ENCODE measurements at regions not wholly inside any gene's neighbourhood (a gene's known extent, or its start where the extent isn't known, plus 50 kb on each side); places are given as distances from the start of the nearest gene placed in this dataset.

DNA sequence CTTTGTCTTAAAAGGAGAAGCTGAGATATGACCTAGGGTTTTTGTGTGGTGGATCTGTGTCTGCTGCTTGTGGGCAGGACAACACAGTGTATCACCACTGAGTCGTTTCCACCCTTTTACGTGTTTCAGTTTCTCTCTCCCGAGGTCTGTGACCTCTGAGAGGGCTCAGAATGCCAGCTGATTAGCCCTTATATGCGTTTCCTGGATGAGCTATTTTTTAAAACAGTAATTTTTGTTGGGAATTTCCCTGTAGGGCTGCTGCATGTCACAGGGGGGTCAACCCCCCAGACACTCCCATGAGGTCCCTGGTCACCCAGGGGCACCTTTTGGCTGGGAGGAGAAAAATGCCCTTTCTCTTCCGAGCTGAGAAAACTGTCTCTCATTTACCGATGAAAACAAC is 170.4 kb upstream of the CASK start:
- TF ChIP-seq, protein P1, sequence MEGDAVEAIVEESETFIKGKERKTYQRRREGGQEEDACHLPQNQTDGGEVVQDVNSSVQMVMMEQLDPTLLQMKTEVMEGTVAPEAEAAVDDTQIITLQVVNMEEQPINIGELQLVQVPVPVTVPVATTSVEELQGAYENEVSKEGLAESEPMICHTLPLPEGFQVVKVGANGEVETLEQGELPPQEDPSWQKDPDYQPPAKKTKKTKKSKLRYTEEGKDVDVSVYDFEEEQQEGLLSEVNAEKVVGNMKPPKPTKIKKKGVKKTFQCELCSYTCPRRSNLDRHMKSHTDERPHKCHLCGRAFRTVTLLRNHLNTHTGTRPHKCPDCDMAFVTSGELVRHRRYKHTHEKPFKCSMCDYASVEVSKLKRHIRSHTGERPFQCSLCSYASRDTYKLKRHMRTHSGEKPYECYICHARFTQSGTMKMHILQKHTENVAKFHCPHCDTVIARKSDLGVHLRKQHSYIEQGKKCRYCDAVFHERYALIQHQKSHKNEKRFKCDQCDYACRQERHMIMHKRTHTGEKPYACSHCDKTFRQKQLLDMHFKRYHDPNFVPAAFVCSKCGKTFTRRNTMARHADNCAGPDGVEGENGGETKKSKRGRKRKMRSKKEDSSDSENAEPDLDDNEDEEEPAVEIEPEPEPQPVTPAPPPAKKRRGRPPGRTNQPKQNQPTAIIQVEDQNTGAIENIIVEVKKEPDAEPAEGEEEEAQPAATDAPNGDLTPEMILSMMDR (IDR thresholded peaks at IDR 0.05): no peak
- no peak for TF ChIP-seq SIN3A (IDR thresholded peaks at IDR 0.05; ENCODE audit: borderline replicate concordance, insufficient read depth, low read depth, low read length)
- TF ChIP-seq REST (IDR thresholded peaks at IDR 0.05; ENCODE audit: insufficient read depth in 1 of 2, low read depth in 2 of 2, low read length in 1 of 2): no peak

Measured in Panc1 (cell line).